CD4-positive, alpha-beta T cell treated with Interleukin-21 for 1 hour (primary cell): ENCODE measurements at regions not wholly inside any gene's neighbourhood (a gene's known extent, or its start where the extent isn't known, plus 50 kb on each side); places are given as distances from the start of the nearest gene placed in this dataset.

Source experiments
- DNase-seq: peaks from one replicate; pipeline ENCODE4 v3.0.0-alpha.2; 2020

DNA sequence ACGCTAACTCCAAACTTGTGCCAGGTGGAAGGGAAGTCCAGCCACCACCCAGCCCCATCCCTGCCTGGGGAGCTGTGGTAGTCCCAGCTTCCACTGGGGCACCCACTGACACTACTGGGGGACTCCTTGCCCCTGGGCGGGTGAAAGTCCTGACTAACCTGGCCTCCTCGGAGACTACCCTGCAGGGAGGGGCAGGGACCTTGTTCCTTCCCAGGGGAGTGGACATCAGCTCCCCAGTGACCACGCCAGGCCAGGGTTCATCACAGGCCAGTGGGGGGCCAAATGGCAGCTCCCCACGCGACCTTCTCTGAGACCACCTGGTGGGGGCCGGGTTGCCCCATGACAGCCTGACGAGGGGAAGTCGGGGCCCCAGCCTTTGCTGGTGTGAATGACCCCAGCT lies 420.0 kb upstream of the SALL3 start:
- DNase-seq, result no peak

DNA sequence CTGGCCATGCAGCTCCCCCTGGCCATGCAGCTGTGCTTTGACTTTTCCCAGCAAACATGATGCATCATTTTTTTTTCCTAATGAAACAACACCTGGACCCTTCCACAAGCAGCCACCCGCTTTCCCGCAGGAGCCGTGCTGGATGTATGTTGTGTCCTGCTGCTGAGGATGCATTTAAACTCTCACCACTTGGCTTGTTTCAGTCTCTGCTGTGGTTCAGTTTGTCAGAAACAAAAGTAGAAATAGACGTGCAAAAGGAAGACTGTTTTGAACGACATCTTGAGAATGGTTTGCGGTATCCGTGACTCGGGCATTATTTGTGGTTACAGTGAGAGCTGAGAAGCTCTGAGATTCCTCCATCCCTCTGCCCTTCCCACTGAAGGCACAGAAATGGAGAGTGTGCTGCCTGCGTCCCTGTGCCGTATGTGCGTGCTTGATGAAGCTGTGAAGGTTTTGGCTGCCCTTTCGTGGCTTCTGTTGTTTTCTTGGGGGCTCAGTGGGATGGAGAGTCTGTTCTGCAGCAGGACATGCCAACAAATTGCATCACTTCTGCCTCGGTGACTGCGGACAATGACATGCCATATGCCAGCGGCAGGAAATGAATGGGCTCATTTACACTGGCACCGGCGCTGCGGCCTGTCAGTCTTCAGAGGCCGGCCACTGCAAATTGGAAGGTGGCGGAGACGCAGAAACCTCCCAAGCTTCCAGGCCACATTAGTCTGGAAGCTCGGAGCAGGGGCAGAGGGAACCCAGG lies 417.7 kb upstream of the SALL3 start:
- DNase-seq, result no peak

DNA sequence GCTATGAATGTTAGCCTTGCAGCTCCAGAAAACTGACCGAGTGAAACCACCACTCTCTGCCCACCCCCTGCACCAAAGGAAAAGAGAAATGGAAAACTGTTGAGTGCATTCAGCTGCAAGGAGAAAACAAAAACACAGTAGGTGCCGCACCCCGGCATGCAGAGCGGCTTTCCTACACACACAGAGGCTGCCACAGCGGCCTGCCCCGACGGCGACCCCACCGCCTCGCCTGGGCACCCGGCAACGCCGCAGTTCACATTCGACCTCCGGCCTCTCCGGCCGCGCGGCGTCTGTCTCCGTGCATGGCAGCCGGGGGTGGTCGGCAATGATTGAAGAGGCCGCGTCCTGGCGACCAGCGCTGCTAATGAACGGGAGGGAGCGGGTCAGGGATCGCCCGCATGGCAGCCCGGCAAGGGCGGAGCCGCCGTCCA lies 417.1 kb upstream of the SALL3 start:
- DNase-seq, result no peak

DNA sequence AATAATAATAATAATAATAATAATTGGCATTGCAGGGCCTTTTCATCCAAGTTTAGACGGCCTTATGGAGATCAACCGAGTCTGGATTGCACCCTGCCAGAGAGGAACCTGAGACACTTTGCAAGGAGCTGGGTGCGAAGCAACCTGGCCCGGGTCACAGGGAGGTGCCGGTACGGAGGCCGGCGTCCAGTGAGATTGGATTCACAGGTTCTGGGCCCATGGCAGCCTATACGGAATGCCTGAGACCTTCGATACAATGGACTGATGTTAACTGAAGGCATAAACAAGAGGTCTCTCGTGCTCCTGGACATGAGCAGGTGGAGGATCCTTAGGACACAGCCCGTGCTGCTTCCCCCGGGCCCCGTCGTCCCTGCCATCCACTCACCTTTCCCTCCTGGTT lies 416.5 kb upstream of the SALL3 start:
- no peak for DNase-seq

DNA sequence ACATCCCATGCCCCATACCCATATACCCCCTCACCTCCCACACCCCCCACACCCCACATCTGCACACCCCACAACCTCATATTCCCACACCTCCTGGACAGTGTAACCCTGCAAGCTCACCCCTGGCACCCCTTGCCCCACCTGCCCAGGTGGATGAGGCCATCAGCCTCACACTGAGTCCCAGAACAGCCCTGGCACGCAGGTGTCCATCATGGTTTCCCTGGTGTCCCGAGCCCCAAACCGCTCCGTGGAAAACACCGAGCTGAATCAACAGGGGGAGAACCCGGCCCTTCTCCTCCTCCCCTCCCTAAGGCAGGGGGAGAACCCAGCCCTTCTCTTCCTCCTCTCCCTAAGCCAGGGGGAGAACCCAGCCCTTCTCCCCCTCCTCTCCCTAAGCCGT lies 415.6 kb upstream of the SALL3 start:
- DNase-seq, result no peak

- no peak for DNase-seq
These were observed 415.1 kb upstream of the SALL3 start for GRCh38 chr18:78564518-78564917.

DNA sequence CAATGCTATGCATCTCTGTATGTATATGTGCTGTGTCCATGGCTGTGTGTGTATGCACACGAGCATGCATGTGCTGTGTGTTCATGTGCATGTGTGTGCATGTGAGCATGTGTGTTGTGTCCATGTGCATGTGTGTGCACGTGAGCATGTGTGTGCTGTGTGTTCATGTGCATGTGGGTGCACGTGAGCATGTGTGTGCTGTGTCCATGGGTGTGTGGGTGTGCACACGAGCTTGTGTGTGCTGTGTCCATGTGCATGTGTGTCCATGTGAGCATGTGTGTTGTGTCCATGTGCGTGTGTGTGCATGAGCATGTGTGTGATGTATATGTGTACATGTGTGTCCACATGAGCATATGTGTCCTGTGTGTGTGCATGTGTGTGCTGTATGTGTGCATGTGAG lies 414.4 kb upstream of the SALL3 start:
- DNase-seq, result no peak

DNA sequence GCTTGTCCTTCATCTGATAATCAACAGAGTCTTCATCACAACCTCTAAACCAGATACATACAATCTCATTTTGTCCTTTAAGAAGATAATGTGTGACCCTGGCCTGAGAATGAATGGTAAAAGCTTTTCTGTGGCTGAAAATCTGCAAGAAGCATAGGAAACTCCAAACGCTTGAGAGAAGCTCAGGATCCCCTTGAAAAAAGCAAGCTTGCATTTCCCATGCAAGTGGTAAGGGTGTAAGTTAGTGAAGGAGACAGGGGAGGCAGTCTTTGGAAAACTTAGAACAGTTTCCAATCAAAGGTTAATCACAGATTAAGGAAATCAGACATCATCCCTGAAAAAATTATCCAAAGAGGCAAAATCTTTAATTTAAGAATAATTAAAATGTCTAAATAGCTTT lies 413.6 kb upstream of the SALL3 start:
- no peak for DNase-seq

DNA sequence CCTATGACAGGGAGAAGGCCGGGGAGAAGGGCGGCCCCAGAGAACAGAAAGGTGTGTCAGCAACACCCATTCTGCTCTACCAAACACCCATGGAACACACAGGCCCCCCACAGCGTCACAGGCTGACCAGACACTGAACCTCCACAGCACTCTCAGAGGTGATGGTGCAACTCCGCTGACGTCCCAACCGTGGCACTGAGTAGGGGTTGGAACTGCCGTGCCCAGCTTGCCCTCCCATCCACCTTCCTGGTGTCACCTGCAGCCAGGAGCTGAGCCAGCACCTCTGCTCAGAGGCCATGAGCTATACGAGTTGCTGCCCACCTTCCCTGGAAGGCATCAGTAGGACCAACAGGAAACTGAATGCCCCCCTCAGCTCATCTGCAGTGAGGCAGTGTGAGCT lies 412.9 kb upstream of the SALL3 start:
- no peak for DNase-seq

DNA sequence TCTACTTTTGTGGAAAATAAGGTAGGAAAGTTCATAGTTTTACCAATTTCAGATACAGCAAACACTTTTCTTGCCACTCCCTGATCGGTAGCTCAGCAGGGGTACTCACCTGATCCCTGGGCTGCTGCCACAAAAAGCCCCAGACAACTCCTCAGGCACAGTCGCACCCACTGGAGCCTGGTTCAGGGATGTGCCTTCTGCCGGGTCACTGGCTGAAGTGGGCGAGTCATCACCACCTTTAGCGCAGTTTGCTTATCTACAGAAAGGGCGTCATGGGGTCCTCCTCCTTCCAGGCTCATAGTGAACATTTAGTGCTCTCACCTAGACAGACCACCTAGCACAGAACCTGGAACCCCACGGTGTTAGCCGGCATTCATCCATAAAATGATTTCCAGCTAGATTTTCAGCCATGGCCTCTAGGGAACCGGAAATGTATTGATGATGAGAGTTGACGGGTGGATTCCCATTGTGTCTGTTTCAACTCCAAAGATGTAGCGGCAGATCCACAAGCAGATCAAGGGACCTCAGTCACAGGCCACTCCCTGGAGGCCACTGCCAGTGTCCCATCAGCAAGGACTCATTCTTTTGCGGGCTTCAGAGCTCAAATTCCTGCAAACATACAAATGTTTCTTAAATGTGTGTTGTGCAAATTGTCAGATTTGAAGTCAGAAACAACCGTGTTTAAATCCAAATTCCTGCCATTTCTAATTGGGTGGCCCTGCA lies 408.4 kb upstream of the SALL3 start:
- DNase-seq, result no peak

DNA sequence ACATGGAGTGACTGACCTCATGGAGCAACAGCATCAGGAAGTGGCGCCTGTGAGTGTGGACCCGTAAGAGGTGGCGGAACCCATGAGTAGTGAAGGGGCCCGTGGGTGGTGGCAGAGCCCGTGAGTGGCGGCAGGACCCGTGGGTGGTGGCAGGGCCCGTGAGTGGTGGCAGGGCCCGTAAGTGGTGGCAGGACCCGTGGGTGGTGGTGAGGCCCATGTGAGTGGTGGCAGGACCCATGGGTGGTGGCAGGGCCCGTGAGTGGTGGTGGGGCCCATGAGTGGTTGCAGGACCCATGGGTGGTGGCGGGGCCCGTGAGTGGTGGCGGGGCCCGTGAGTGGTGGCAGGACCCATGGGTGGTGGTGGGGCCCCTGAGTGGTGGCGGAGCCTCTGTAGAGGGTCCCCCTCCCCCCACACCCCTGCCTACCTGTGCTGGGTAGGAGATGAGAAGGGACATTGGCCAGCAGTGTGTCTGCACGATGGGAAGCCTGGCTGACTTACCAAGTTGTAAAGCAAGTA lies 407.7 kb upstream of the SALL3 start:
- no peak for DNase-seq

GRCh38 chr18:78573773-78574172 lies 405.8 kb upstream of the SALL3 start:
- no peak for DNase-seq

GRCh38 chr18:78576967-78577366 lies 402.7 kb upstream of the SALL3 start:
- no peak for DNase-seq

GRCh38 chr18:78579449-78579848 lies 400.2 kb upstream of the SALL3 start:
- DNase-seq, result no peak

- DNase-seq, result no peak
These were observed 399.6 kb upstream of the SALL3 start for GRCh38 chr18:78579854-78580577.

DNA sequence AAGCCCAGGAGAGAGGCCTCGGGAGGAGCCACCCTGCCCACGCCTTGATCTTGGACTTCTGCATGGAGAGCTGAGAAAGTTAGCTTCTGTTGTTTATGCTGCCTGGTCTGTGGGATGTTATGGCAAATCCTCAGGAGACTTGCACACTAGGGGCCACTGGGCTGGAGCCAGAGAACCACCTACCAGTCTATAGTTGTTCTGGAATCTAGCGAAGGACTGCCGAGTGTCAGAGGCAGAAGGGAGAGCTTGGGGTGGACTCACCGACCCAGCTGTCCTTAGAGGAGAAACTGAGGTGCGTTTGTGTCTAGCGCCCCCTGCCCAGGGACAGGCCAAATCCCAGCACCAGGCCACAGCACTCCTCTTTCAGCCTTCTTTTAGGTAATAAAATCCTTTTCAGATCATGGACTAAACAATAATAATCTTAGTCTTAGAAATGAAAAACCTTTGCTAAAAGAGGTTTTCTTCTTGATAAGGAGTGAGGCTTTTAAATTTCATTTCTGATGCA lies 398.7 kb upstream of the SALL3 start:
- DNase-seq, result no peak

- no peak for DNase-seq
These were observed 397.4 kb upstream of the SALL3 start for GRCh38 chr18:78582181-78582709.

DNA sequence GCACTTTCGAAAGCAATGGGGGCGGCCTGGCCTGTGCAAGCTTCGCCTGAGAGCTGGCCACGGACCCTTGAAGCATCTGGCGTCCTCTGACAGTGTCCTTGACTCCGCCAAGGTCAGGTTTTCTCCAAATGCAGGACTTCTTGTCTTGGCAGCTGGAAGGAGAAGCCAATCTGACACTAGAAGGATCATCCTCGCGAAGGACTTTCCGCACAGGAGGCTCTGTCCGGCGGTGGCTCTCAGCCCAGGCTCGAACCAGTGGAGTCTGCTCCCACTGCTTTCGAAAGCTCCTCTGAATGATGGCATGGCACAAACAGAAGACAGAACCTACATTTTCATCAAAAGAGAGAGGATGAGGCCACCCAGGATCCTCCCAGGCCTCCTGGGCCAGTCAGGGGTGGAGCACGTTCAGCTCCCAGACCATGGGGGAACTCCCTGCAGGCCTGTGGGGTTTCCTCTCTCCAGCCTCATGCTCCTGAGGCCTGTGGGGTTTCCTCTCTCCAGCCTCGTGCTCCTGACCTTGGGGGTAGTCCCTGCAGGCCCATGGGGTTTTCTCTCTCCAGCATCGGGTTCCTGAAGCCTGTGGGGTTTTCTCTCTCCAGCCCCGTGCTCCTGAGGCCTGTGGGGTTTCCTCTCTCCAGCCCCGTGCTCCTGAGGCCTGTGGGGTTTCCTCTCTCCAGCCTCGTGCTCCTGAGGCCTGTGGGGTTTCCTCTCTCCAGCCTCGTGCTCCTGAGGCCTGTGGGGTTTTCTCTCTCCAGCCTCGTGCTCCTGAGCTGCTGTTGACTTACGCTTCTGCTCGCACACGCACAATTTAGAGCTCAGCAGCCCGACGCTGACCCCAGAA lies 396.5 kb upstream of the SALL3 start:
- DNase-seq, result no peak

- DNase-seq, result no peak
These were observed 395.7 kb upstream of the SALL3 start for GRCh38 chr18:78583739-78584458.

GRCh38 chr18:78584459-78585022 lies 395.1 kb upstream of the SALL3 start:
- DNase-seq, result no peak

DNA sequence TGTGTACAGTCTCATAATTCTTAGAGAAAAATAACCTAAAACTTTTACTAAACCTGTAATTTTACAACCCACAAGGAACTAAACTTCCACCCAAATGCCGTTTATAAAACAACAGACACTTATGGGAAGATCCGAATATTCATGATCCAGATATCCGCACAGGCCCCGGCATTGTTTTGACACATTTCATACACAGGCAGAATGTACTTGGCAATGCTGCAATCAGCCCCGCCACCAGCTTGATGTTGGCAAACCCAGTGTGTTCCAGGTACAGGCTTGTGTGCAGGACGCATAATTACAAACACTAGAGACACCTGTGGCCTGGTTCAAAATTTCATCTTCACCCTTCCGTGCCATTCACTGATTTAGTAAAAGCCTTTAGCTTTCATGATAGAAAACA lies 393.0 kb upstream of the SALL3 start:
- no peak for DNase-seq
